Tibial nerve (tissue), 4 donors: ENCODE measurements at regions not wholly inside any gene's neighbourhood (a gene's known extent, or its start where the extent isn't known, plus 50 kb on each side); places are given as distances from the start of the nearest gene placed in this dataset.

Experiments
- EP300 ChIP-seq, 2 donors: sonication (generic); formaldehyde crosslinking; IDR thresholded peaks; one replicate each; pipeline ENCODE4 v1.6.1; 2017; ENCODE audit warnings: antibody characterized with exemption in 2 of 2, mild to moderate bottlenecking in 1 of 2
- POLR2A ChIP-seq, 2 donors: fragments of 450-650 bp; IDR thresholded peaks; one replicate each; pipeline ENCODE4 v1.6.1; 2017; ENCODE audit warnings: antibody characterized with exemption in 2 of 2, mild to moderate bottlenecking in 2 of 2, moderate library complexity in 2 of 2
- TF ChIP-seq, protein P1 (sequence below), 5 experiments: fragments of 200-600 bp in 3 of 5; fragments of 450-650 bp in 2 of 5; sonication (generic) in 3 of 5; IDR thresholded peaks; one replicate each; pipeline ENCODE4 v1.5.1; 2016 to 2019; ENCODE audit warnings: antibody characterized with exemption in 5 of 5, mild to moderate bottlenecking in 3 of 5, moderate library complexity in 2 of 5

DNA sequence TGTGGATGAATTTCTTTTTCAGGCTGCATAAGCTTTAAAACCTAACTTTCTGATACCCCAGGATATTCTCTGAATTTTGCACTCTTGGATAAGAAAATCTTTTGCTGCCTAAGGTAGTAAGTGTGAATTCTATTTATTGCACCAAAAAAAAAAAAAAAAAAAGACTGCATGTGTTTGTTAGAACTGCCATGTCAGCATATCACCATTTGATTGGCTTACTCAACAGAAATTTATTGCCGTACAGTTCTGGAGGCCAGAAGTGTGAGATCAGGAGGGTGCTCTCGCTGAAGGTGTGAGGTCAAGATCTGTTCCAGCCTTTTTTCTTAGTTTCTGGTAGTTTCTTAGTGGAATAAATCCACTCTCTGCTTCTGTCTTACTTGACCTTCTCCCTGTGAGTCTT is 1250.0 kb upstream of the PRKX start:
- TF ChIP-seq, protein P1, sequence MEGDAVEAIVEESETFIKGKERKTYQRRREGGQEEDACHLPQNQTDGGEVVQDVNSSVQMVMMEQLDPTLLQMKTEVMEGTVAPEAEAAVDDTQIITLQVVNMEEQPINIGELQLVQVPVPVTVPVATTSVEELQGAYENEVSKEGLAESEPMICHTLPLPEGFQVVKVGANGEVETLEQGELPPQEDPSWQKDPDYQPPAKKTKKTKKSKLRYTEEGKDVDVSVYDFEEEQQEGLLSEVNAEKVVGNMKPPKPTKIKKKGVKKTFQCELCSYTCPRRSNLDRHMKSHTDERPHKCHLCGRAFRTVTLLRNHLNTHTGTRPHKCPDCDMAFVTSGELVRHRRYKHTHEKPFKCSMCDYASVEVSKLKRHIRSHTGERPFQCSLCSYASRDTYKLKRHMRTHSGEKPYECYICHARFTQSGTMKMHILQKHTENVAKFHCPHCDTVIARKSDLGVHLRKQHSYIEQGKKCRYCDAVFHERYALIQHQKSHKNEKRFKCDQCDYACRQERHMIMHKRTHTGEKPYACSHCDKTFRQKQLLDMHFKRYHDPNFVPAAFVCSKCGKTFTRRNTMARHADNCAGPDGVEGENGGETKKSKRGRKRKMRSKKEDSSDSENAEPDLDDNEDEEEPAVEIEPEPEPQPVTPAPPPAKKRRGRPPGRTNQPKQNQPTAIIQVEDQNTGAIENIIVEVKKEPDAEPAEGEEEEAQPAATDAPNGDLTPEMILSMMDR (IDR thresholded peaks at IDR 0.05): no peak
- no peak for TF ChIP-seq POLR2A (IDR thresholded peaks at IDR 0.05)
- no peak for TF ChIP-seq EP300 (IDR thresholded peaks at IDR 0.05)
